Activated naive CD4-positive, alpha-beta T cell treated with anti-CD3 and anti-CD28 coated beads, Interleukin-2, amount 50 U/mL, for 72 hours (primary cell): ENCODE measurements at regions not wholly inside any gene's neighbourhood (a gene's known extent, or its start where the extent isn't known, plus 50 kb on each side); places are given as distances from the start of the nearest gene placed in this dataset.
A peak's percentile ranks its signal among the peaks of the same experiment; 100 is the strongest.

Source experiments
- ATAC-seq, 2 donors: fragments of 150-1000 bp; cut with Tn5 transposase; 2 replicates each; pipeline ENCODE4 v1.10.0; 2021; ENCODE audit warnings: mild to moderate bottlenecking in 2 of 2, moderate library complexity in 2 of 2
- DNase-seq, 2 donors: peaks; one replicate each; pipeline ENCODE4 v3.0.0; 2021 to 2022; ENCODE audit warnings: low spot score in 2 of 2
- H3K27ac Mint-ChIP-seq, 2 donors: one replicate each; pipeline ENCODE4 v1.8.0; 2022; ENCODE audit warnings: mild to moderate bottlenecking in 2 of 2, mixed read lengths in 2 of 2
- H3K36me3 Mint-ChIP-seq, 2 donors: one replicate each; pipeline ENCODE4 v1.8.0; 2022; ENCODE audit warnings: mixed read lengths in 2 of 2
- H3K9me3 Mint-ChIP-seq, 2 donors: one replicate each; pipeline ENCODE4 v1.8.0; 2022; ENCODE audit warnings: mixed read lengths in 2 of 2

DNA sequence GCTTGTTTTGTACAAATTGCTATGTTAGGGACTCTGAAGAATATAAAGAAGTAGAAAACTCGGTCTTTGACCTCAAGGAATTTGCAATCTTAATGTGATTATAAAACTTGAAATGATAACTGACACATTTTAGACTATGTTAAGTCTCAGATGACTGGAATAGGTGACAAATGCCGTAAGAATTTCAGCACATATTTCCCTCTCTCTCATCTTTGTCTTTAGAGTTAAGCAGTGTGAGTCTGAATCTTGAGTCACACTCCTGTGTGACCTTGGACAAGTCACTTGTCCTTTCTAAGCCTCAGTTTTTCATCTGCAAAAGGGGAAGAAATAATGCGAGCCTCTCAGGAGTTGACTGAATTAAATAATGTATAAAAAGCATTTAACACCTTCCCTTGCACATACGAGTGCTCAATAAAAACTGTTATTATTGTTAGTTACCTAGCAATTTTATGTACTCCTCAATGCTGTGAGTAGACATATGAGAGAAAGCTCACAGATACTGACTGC, 103.7 kb downstream of the DYRK2 start:
- DNase-seq: no peak
- Mint-ChIP-seq H3K9me3 (no peaks in the 10 kb centered on the region), H3K27ac (no peak overlapping the region), H3K36me3 (no peaks in the 10 kb centered on the region)
- no peak for ATAC-seq

DNA sequence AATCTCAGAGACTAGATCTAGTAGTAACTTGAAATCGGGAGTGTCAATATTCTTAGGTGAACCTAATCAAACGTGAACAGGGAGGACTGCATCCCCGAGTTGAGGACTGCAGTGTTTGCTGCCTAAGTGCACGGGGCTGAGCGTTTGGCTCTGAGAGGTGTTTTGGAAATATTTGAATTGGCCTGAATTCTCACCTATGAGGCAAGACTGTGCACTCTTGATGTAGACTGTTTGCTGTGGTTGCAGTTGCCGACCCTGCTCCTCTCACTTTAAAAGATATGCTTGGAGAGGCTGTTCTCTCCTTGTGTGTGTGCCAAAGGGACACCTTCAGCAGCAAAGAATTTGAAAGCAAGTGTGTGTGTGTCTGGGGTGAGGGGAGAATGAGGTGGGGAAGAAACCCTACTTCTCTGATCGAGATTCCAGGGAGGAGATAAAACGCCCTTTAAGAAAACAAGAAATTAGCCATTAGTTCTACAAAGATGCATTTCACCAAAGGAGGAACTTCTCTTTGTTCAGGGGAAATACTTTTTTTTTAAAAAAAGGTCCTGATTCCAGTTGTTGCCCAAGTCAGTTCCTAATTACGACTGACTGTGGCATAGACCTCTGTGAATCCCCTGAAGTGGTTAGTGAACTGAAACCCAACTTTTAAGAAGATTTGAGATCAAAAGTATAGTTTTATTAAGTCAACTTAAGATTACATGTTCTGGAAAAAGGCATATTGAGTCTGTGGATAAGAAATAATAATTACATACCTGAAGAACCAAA, 106.6 kb downstream of the DYRK2 start:
- no peak for ATAC-seq
- H3K9me3 Mint-ChIP-seq: peaks cover 3 to 8% of the 10 kb centered on the region in 2 donors
- no peak for DNase-seq
- no peak overlapping the region for H3K27ac Mint-ChIP-seq
- H3K36me3 Mint-ChIP-seq: peaks cover 6 to 10% of the 10 kb centered on the region in 2 donors

DNA sequence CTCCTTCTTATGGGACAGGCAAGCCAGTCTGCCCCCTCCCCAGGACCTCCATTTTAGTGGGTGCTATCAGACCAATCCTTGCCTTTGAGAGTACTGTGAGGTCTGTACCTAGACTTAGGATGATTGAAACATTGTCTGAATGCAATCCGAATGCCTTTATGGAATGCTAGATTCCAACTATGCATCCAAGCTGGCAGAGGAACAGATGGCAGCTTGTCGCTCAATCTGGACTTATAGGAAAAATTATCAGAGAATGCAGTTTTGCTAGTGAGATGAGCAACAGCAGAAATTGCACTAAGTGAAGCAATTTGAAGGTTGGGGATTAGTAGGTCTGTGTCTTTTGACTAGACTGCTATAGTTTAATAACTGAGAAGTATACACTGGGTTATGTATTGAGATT, 109.1 kb downstream of the DYRK2 start:
- Mint-ChIP-seq H3K27ac (no peak overlapping the region), H3K9me3 (peaks cover 10 to 15% of the 10 kb centered on the region in 2 donors), H3K36me3 (peaks cover 14 to 18% of the 10 kb centered on the region in 2 donors)
- DNase-seq (no peak), ATAC-seq (no peak)

DNA sequence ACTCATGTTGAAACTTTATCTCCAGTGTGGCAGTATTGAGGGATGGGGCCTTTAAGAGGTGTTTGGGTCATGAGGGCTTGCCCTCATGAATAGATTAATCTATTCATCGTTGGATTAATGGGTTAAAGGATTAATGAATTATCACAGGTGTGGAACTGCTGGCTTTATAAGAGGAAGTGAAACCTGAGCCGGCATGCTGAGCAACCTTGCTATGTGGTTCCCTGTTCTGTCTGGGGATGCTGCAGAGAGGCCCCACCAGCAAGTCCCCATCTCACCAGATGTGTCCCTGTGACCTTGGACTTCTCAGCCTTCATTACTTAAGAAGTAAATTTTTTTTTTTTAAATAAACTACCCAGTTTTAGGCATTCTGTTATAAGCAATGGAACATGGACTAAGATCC, 109.6 kb downstream of the DYRK2 start:
- Mint-ChIP-seq H3K27ac (no peak overlapping the region), H3K9me3 (peaks cover 10 to 15% of the 10 kb centered on the region in 2 donors), H3K36me3 (peaks cover 14 to 18% of the 10 kb centered on the region in 2 donors)
- DNase-seq: no peak
- no peak for ATAC-seq

DNA sequence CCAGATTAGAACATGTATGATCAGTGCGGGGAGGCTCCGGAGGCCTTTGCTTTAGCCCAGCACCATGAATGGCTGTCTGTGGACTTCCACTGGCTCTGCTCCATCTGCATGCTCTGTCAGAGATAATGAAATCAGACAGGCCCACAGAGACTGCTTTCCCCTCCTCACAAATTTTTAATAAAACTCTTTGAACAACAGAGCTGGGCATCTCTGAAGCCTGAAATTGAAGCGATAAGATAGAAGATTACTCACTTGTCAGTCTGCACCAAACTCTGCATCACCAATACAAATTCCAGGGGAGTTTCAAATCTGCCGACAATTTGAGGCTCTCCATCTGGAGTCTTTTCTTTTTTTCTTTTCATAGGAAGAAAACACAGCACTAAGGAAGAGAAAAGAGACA, 110.0 kb downstream of the DYRK2 start:
- Mint-ChIP-seq H3K27ac (peak overlapping the region in 1 of 2 donors; percentile 88), H3K36me3 (peaks cover 14 to 18% of the 10 kb centered on the region in 2 donors), H3K9me3 (peaks cover 10 to 15% of the 10 kb centered on the region in 2 donors)
- DNase-seq (no peak), ATAC-seq (no peak)

DNA sequence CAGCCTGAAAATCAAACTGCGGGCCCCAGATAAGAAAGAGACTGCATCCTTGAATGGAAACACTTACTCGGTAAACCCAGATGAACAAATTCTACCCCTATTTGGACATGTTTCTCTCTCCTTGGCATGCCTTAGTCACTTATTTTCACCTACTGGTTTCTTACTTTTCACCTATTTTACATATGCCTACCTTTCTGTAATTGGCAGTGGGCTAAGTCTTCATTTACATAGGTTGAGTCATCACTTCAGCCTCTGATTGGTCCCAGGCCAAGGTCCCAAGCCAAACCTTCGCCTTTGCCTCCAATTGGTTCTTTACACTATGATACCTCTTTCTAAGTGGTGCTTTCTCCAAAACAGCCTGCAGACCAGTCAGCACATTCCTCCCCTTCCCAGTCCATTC, 111.3 kb downstream of the DYRK2 start:
- H3K9me3 Mint-ChIP-seq: peaks cover 10 to 15% of the 10 kb centered on the region in 2 donors
- H3K27ac Mint-ChIP-seq: peak overlapping the region in 1 of 2 donors; percentile 88
- peaks cover 14 to 18% of the 10 kb centered on the region in 2 donors for H3K36me3 Mint-ChIP-seq
- ATAC-seq: peak; percentile 89 to 93
- DNase-seq: no peak

DNA sequence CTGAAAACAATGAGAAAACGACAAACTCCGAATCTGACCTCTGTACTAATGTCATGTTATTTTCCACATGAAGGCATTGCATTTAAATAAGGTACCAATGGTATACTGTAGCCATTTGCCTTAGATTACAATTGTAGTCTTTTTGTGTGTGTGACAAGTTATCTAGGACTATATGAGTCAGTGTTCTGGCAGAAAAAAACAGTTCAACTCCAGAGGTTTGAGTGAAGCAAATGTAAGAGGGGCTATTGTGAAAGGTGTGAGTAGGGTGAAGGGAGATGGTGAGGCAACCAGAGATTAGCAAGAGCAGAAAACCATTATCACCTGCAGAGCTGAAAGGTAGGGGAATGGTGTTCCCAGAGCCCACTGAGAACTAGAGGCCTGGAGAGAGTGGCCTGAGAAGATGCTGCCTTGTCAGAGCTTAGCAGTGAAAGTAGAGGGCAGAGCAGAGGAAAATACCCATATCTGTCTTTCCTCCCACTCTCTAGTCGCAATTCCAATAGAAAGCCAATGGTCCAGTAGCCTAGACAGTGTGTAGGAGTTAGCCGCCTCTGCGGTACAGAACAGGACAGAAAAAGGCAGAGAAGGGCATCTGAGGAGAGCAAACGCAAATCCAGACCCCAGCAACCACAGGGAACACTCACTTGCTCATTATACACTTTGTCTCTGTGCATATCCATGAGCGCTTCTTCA, 112.2 kb downstream of the DYRK2 start:
- no peak for DNase-seq
- Mint-ChIP-seq H3K36me3 (peaks cover 14 to 18% of the 10 kb centered on the region in 2 donors), H3K9me3 (peaks cover 10 to 15% of the 10 kb centered on the region in 2 donors), H3K27ac (no peak overlapping the region)
- ATAC-seq: peak in 1 of 2 donors; percentile 21

DNA sequence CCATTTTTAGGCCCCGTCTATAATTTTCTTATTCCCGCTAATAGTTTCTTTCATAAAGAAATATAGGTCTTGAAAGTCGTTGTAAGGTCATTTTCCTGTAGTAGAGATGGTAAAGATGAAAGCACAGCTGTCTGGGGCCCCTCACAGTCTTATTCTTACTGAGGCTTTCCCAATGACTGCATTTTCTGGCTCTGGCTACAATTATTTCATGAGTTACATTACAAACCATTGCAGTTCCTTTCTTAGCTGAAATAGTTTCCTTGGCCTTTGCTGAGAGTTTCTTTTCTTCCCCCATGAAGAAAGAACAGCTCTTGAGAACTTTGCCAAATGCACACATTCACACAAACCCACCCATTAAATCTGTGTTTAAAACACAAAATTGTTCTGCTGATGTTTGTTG, 113.0 kb downstream of the DYRK2 start:
- H3K9me3 Mint-ChIP-seq: peaks cover 10 to 15% of the 10 kb centered on the region in 2 donors
- no peak for DNase-seq

DNA sequence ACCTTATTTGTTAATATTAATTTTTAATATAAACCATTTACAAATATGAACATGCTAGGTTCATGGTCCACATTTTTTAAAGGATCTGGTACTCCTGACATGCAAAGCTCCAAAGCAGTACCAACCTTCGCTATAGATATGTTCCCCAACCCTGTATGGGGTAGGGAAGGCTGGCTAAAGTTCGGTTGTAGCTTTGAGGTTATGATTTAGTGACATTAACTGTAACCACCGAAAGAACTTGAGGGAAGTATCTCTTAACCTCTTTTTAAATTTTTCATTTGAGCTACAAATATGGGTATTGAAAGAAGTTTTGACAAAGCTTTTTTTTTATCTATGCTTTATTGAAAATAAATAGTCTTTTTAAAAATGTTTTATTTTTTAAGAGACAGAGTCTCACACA, 115.5 kb downstream of the DYRK2 start:
- Mint-ChIP-seq H3K9me3 (peaks cover 10 to 15% of the 10 kb centered on the region in 2 donors), H3K27ac (no peak overlapping the region)
- no peak for ATAC-seq

More for the DNA sequence above, 113.0 kb downstream of the DYRK2 start:
- ATAC-seq: no peak
- Mint-ChIP-seq H3K27ac (no peak overlapping the region), H3K36me3 (peaks cover 14 to 18% of the 10 kb centered on the region in 2 donors)

DNA sequence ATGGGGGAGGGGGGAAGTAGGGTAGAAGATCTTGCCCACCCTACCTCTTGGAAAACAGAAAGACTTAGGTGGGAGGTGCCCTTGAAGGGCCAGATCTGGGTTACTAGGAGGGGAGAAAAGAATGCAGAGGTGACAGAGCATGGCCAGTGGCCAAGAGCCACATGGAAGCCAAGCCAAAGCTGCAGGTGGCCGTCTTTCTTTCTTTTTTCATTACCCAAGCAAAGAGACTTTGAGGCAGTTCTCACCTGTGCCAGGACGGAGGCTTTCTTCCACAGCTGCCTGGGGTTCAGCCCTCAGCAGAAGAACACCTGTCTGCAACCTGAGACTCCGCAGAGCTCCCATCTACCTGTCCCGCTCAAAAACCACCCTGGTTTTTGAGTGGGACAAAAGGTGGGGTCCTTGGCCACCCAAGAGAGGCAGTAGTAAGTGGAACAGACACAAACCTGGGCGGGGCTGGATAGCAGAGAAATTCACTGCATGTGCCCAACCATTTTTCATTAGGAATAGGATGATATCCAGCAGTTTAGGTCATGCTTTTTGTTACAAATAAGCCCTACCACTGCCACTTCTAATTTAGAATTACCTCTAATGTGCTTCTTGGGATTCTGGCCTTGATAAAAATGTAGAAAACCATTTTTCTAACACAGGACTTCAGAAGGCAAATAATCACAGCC, 116.5 kb downstream of the DYRK2 start:
- H3K9me3 Mint-ChIP-seq: peaks cover 7 to 8% of the 10 kb centered on the region in 2 donors
- H3K27ac Mint-ChIP-seq: no peak overlapping the region
- ATAC-seq: no peak
- H3K36me3 Mint-ChIP-seq: peaks cover 8% of the 10 kb centered on the region in 2 donors
- DNase-seq: no peak

More for the DNA sequence above, 115.5 kb downstream of the DYRK2 start:
- peaks cover 14 to 18% of the 10 kb centered on the region in 2 donors for H3K36me3 Mint-ChIP-seq
- no peak for DNase-seq

DNA sequence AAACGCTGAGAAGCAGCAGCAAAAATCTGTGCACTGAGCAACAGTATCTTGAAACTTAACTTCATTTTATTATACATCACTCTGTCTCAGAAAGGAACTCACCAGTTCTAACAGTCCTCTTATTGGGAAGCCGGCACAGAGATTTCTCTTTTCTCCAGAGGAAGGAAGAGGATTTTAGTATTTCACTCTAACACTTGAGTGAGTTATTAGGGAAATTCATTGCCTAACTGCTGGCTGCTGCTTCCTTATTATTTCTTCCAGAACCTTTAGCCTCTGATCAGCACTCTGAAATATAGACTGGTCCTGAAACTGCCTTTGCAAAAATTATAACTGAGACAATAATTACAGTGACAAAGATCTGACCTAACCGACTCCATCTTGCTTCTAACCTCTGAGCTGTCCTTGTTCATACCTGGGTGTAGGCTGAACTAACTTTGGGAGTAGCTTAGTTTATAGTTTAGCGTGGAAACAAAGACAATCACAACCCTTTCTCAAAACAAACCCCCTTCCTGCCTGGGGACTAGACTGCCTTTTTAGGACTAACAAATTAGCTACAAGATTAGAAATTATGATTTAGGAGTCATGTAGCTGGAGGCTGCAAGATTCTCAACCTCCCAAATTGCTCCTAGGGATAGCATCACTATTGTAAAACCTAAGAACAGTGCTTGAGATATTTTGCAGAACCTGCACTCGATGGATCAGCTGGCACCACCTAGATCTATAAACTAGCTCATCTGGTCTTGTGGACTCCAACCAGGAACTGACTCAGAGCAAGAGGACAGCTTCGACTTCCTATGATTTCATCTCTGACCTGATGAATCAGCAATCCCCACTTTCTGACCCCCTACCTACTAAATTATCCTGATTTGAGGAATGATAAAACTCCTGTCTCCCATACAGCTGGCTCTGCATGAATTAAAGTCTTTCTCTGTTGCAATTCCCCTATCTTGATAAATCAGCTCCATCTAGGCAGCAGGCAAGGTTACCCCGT, 117.5 kb downstream of the DYRK2 start:
- Mint-ChIP-seq H3K36me3 (no peaks in the 10 kb centered on the region), H3K9me3 (no peaks in the 10 kb centered on the region), H3K27ac (no peak overlapping the region)
- no peak for DNase-seq
- ATAC-seq: no peak

DNA sequence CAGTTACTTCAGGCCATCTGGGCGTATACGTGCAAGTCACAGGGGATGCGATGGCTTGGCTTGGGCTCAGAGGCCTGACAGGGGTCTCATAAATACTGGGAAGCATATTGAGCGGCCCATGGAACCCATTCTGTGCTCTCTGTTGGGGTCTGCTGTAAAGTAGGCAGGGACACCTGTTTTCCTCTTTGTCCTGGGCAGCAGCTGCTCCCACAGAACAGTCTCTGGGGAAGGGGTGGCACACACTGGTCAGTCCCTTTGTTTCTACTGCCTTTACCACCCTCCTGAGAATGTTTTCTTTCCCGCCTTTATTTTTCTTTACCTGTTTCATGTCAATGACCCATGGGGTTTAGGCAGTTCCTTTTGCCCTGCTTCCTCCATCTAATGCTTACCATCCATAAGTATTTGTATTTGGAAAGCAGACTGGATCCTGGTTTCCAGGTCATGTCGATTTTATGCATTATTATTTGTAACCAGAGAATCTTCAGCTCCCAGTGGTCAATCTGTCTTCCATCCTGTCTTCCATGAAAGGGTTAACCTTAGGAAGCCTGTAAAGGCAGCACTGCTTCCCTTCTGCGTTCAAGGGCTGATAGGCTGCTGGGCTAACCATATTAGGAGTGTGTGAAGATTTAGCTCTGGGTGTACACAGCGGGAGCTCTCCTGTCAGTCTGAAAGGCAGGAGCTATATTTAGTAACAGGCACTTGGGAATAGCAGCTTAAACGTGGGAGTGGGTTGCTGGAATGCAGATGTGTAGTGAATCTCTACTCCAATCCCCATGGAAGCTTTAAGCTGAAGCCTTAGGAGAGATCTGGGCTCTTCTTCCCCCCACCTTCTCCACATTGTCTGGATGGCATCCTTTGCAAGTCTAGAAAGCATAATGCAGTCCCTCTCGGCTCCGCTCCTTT, 124.0 kb downstream of the DYRK2 start:
- Mint-ChIP-seq H3K36me3 (no peaks in the 10 kb centered on the region), H3K27ac (no peak overlapping the region), H3K9me3 (no peaks in the 10 kb centered on the region)
- ATAC-seq (no peak), DNase-seq (no peak)

DNA sequence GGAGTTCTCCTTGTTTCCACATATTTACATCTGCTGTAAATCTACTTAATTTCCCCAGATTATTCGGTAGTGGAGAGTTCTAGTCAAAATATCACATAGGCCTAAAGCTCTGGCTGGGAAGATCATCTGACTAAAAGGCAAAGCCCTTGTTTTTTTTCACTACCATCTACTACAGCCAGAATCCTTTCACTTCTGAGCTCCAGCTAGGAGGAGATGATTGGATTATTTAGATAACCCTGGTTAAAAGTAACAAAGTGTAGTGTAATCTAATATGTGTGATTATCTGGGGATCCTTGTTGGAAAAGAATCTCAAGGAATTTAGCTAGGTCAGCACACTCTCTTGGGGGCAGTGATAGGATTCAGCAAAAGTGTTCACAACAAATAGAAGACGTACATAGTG, 125.4 kb downstream of the DYRK2 start:
- Mint-ChIP-seq H3K36me3 (no peaks in the 10 kb centered on the region), H3K9me3 (no peaks in the 10 kb centered on the region), H3K27ac (no peak overlapping the region)
- no peak for ATAC-seq
- DNase-seq: no peak

DNA sequence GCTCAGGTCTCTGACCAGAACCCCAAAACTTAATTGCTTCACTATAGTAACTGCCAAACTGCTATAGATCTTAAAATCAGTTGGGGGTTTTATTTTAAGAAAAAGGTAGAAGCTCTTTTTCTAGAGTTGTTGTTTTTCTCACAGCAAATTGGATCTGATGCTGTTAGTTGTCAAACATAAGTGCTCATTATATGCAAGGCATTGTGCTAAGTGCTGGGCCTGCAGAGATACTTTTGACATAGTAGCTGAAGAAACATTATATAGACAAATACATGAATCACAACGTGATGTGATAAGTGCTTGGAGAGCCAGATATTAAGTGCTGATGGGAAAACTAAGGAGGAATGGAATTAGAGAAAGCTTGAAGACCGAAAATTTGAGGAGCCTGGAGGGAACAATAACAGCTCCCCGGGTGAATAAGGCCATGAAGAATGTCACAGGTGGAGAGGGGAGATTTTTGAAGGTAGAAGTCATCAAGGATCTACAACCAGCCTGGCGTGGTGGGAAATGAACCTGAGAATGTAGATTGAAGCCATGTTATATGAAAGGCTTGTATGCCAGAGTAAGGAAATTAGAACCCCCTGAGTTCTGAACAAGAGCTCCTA, 126.5 kb downstream of the DYRK2 start:
- Mint-ChIP-seq H3K27ac (no peak overlapping the region), H3K9me3 (no peaks in the 10 kb centered on the region), H3K36me3 (no peaks in the 10 kb centered on the region)
- no peak for DNase-seq
- ATAC-seq: no peak

DNA sequence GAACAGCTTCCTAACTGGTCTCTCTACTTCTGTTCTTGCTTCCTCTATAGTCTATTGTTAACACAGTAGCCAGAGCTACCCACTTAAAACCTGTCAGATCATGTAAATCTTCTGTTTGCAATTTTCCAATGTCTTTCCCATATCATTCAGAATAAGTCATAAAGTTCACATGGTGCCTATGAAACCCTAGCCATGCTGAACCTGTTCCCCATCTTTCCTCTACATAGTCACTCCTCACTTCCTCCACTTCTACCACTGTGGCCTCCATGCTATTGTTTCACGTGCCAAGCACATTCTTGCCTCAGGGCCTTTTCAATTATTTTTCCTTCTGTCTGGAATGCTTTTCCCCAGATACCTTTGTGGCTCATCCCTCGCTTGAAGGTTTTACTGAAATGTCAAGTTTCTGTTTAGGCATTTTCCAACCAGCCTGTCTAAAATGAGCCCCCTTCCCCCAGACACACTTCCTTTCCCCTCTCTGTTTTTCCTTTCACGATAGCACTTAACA, 132.1 kb downstream of the DYRK2 start:
- no peak for DNase-seq
- no peaks in the 10 kb centered on the region for H3K36me3 Mint-ChIP-seq
- H3K9me3 Mint-ChIP-seq: peaks cover 0 to 11% of the 10 kb centered on the region in 2 donors
- no peak for ATAC-seq
- H3K27ac Mint-ChIP-seq: no peak overlapping the region
